Heart left ventricle (tissue), 13 donors: ENCODE measurements at regions not wholly inside any gene's neighbourhood (a gene's known extent, or its start where the extent isn't known, plus 50 kb on each side); places are given as distances from the start of the nearest gene placed in this dataset.

Experiments
- CTCF ChIP-seq, 12 donors: fragments of 200-600 bp; sonication (generic) in 4 of 12; IDR thresholded peaks; one replicate each; pipeline versions ENCODE4 v1.5.0 to v1.8.0; 2018 to 2022; ENCODE audit warnings: antibody characterized with exemption in 12 of 12, mild to moderate bottlenecking in 5 of 12
- POLR2A ChIP-seq, 2 donors: fragments of 450-650 bp; IDR thresholded peaks; one replicate each; pipeline ENCODE4 v1.6.1; 2017; ENCODE audit warnings: antibody characterized with exemption in 2 of 2, mild to moderate bottlenecking in 2 of 2, moderate library complexity in 2 of 2
- donor health status: ischemic (EF 13 %, LVEDD 7.1; RV severe dilation, severe dysfunction).
- donor health status: DM: no; HTN: yes; CAD: no.
- donor health status: DM: no; HTN: no; CAD: no.
- donor health status: ischemic (EF 25% LVEDD 6.9; RV normal size, moderate dysfunction).
- donor health status: ischemic (EF 25% LVEDD 5.7; RV mildly dilated, moderate dysfunction).
- donor health status: ischemic (EF 35%, LVEDD 5.7; RV mildly dilated, moderate dysfunction).
- donor health status: nonischemic (EF 11% LVEDD 7.7; RV severe dilation, severe dysfunction).
- donor health status: DM: yes; HTN: yes; CAD: no.
- donor health status: PGD.
- donor health status: ischemic (EF 29% LVEDD 5.4; RV normal size, mild dysfunction).
- donor health status: nonischemic (EF 23%, LVEDD 6.1; RV moderate dilation, normal function).

GRCh38 chr13:40319699-40320579, 346.5 kb downstream of the FOXO1 start:
- TF ChIP-seq CTCF (IDR thresholded peaks at IDR 0.05) (no peak), POLR2A (IDR thresholded peaks at IDR 0.05) (no peak)
